SK-N-SH treated with all-trans-retinoic acid at 6 μM for 48 hours (cell line): ENCODE measurements at regions not wholly inside any gene's neighbourhood (a gene's known extent, or its start where the extent isn't known, plus 50 kb on each side); places are given as distances from the start of the nearest gene placed in this dataset.

Experiments
- ESRRG ChIP-seq: fragments of 250-450 bp; sonication (Bioruptor Pico); IDR thresholded peaks from 2 replicates; pipeline ENCODE4 v1.6.1; 2021; ENCODE audit warnings: mild to moderate bottlenecking
- PATZ1 ChIP-seq: fragments of 250-450 bp; sonication (Bioruptor Pico); IDR thresholded peaks from 2 replicates; pipeline ENCODE4 v1.8.0; 2020; ENCODE audit warnings: mild to moderate bottlenecking, moderate library complexity, borderline replicate concordance
- TCF4 ChIP-seq: fragments of 250-450 bp; sonication (Bioruptor Pico); IDR thresholded peaks from 2 replicates; pipeline ENCODE4 v1.8.0; 2021; ENCODE audit warnings: mild to moderate bottlenecking, moderate library complexity, borderline replicate concordance
- TF ChIP-seq, protein P1 (sequence below): fragments of 250-450 bp; sonication (Bioruptor Pico); IDR thresholded peaks from 2 replicates; pipeline ENCODE4 v1.5.1; 2021; ENCODE audit warnings: mild to moderate bottlenecking, moderate library complexity

- TF ChIP-seq, protein P1, sequence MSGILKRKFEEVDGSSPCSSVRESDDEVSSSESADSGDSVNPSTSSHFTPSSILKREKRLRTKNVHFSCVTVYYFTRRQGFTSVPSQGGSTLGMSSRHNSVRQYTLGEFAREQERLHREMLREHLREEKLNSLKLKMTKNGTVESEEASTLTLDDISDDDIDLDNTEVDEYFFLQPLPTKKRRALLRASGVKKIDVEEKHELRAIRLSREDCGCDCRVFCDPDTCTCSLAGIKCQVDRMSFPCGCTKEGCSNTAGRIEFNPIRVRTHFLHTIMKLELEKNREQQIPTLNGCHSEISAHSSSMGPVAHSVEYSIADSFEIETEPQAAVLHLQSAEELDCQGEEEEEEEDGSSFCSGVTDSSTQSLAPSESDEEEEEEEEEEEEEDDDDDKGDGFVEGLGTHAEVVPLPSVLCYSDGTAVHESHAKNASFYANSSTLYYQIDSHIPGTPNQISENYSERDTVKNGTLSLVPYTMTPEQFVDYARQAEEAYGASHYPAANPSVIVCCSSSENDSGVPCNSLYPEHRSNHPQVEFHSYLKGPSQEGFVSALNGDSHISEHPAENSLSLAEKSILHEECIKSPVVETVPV: no peak
- TF ChIP-seq PATZ1 (CRISPR knock-in tag) (no peak), TCF4 (CRISPR knock-in tag) (no peak), ESRRG (CRISPR knock-in tag) (no peak)
These were observed 291.2 kb upstream of the TMTC1 start for GRCh38 chr12:30074916-30075315.
